ENCODE measurements at regions not wholly inside any gene's neighbourhood (a gene's known extent, or its start where the extent isn't known, plus 50 kb on each side); places are given as distances from the start of the nearest gene placed in this dataset.

- no peaks in the 10 kb centered on the region for H3K4me1 ChIP-seq (ENCODE audit: control insufficient read depth in 4 of 4, insufficient read depth in 4 of 4, low read length in 3 of 4)
- no peaks in the 10 kb centered on the region for H3K9me3 ChIP-seq (ENCODE audit: control insufficient read depth in 4 of 4, low read length in 3 of 4)
- H3K9ac ChIP-seq (ENCODE audit: low read depth in 1 of 2, low read length in 2 of 2) = no peak overlapping the region
- TF ChIP-seq ATF3 (IDR thresholded peaks at IDR 0.05) (no peak), REST (IDR thresholded peaks at IDR 0.05) (no peak), CTCF (IDR thresholded peaks at IDR 0.05; ENCODE audit: low read depth, low read length, missing input control) (no peak), FOXA2 (IDR thresholded peaks at IDR 0.05) (no peak), NR2F2 (IDR thresholded peaks at IDR 0.05) (no peak), MAX (IDR thresholded peaks at IDR 0.05) (no peak), YY1 (IDR thresholded peaks at IDR 0.05) (no peak), SP1 (IDR thresholded peaks at IDR 0.05) (no peak), RXRA (IDR thresholded peaks at IDR 0.05) (no peak), JUND (IDR thresholded peaks at IDR 0.05) (no peak), EGR1 (IDR thresholded peaks at IDR 0.05; ENCODE audit: low read depth in 2 of 2) (no peak), RAD21 (IDR thresholded peaks at IDR 0.05) (no peak), GABPA (IDR thresholded peaks at IDR 0.05 in 1 of 2, conservative IDR thresholded peaks at IDR 0.05 in 1 of 2) (no peak), HNF4A (conservative IDR thresholded peaks at IDR 0.05) (no peak), HNF4G (IDR thresholded peaks at IDR 0.05) (no peak), ZBTB33 (IDR thresholded peaks at IDR 0.05) (no peak), FOXA1 (IDR thresholded peaks at IDR 0.05) (no peak), TAF1 (conservative IDR thresholded peaks at IDR 0.05) (no peak)
- H3K4me3 ChIP-seq (ENCODE audit: low read depth in 1 of 3, low read length in 3 of 3) = no peak overlapping the region
- no peak overlapping the region for H3K27ac ChIP-seq (ENCODE audit: low read depth in 1 of 2, low read length in 2 of 2)
- no peak for DNase-seq (ENCODE audit: low spot score)
- WGBS = 93% methylated on average over 5 of the region's 5 CpGs
- no peaks in the 10 kb centered on the region for H3K36me3 ChIP-seq (ENCODE audit: control insufficient read depth in 4 of 4, insufficient read depth in 3 of 4, low read depth in 1 of 4, low read length in 3 of 4)
- H3K27me3 ChIP-seq (ENCODE audit: control insufficient read depth in 4 of 4, insufficient read depth in 4 of 4, low read length in 3 of 4) = no peaks in the 10 kb centered on the region
Measured at GRCh38 chr14:86596024-86596423, 1066.1 kb downstream of the FLRT2 start.
